Left colon (tissue), 2 donors: ENCODE measurements at regions not wholly inside any gene's neighbourhood (a gene's known extent, or its start where the extent isn't known, plus 50 kb on each side); places are given as distances from the start of the nearest gene placed in this dataset.

Experiments
- ATAC-seq: fragments of 200-7000 bp; cut with Tn5 transposase; one replicate; pipeline ENCODE4 v1.9.1; 2020; ENCODE audit warnings: mild to moderate bottlenecking, moderate library complexity
- DNase-seq, 2 donors: peaks; one replicate each; pipeline ENCODE4 v3.0.0-alpha.2; 2020
- intact Hi-C, 2 donors: fragments of 100-400 bp; cut with DNase I in 1 of 2; cut with micrococcal nuclease in 1 of 2; formaldehyde crosslinking; loops; one replicate each; pipeline versions ENCODE4 v1.11.2 to v1.14.0; 2022; cut with DNase I, micrococcal nuclease
- donor health status: DM: no; HTN: no; CAD: no.
- donor health status: DM: yes; HTN: yes; CAD: no.

- no peak for DNase-seq
- intact Hi-C loops: no loop called here
- ATAC-seq: no peak
These were observed 124.6 kb upstream of the SLC10A2 start for GRCh38 chr13:103190841-103191240.

- intact Hi-C loops: no loop called here
- ATAC-seq (peak; percentile 35), DNase-seq (no peak)
These were observed 122.6 kb upstream of the SLC10A2 start for GRCh38 chr13:103188713-103189326.

GRCh38 chr13:103187721-103188156, 121.5 kb upstream of the SLC10A2 start:
- peak; percentile 62 for ATAC-seq

GRCh38 chr13:103184413-103184812, 118.2 kb upstream of the SLC10A2 start:
- no peak for DNase-seq
- ATAC-seq: no peak
- intact Hi-C loops: no loop called here

More at GRCh38 chr13:103187721-103188156, 121.5 kb upstream of the SLC10A2 start:
- no peak for DNase-seq
- intact Hi-C loops: no loop called here

- intact Hi-C loops: no loop called here
- DNase-seq: no peak
- no peak for ATAC-seq
These were observed 113.0 kb upstream of the SLC10A2 start for GRCh38 chr13:103178986-103179943.

GRCh38 chr13:103174966-103175365, 108.7 kb upstream of the SLC10A2 start:
- no peak for ATAC-seq
- intact Hi-C loops: no loop called here
- DNase-seq: no peak

GRCh38 chr13:103168901-103169508, 102.8 kb upstream of the SLC10A2 start:
- intact Hi-C loops: no loop called here
- DNase-seq: no peak
- no peak for ATAC-seq

- ATAC-seq: no peak
- DNase-seq: no peak
- intact Hi-C loops: no loop called here
These were observed 98.0 kb upstream of the SLC10A2 start for GRCh38 chr13:103164251-103164650.

- DNase-seq (no peak), ATAC-seq (no peak)
- intact Hi-C loops: no loop called here
These were observed 95.3 kb upstream of the SLC10A2 start for GRCh38 chr13:103161476-103161875.

GRCh38 chr13:103157434-103158145, 91.4 kb upstream of the SLC10A2 start:
- DNase-seq: no peak

GRCh38 chr13:103157016-103157415, 90.8 kb upstream of the SLC10A2 start:
- intact Hi-C loops: no loop called here
- ATAC-seq: no peak
- no peak for DNase-seq

More at GRCh38 chr13:103157434-103158145, 91.4 kb upstream of the SLC10A2 start:
- no peak for ATAC-seq
- intact Hi-C loops: no loop called here

GRCh38 chr13:103156346-103156998, 90.3 kb upstream of the SLC10A2 start:
- DNase-seq: no peak
- intact Hi-C loops: no loop called here
- ATAC-seq: no peak

GRCh38 chr13:103153466-103153865, 87.2 kb upstream of the SLC10A2 start:
- no peak for DNase-seq
- ATAC-seq: no peak
- intact Hi-C loops: no loop called here

GRCh38 chr13:103147961-103148360, 81.7 kb upstream of the SLC10A2 start:
- ATAC-seq: no peak
- intact Hi-C loops: no loop called here
- no peak for DNase-seq

- ATAC-seq: no peak
- intact Hi-C loops: no loop called here
These were observed 79.2 kb upstream of the SLC10A2 start for GRCh38 chr13:103145442-103145841.

GRCh38 chr13:103143432-103143831, 77.2 kb upstream of the SLC10A2 start:
- no peak for DNase-seq
- intact Hi-C loops: no loop called here

More at GRCh38 chr13:103145442-103145841, 79.2 kb upstream of the SLC10A2 start:
- no peak for DNase-seq

GRCh38 chr13:103142151-103142550, 75.9 kb upstream of the SLC10A2 start:
- peak; percentile 33 for ATAC-seq
- intact Hi-C loops: no loop called here

More at GRCh38 chr13:103143432-103143831, 77.2 kb upstream of the SLC10A2 start:
- ATAC-seq: no peak

GRCh38 chr13:103140001-103140671, 73.9 kb upstream of the SLC10A2 start:
- intact Hi-C loops: no loop called here
- DNase-seq (no peak), ATAC-seq (peak; percentile 67)

More at GRCh38 chr13:103142151-103142550, 75.9 kb upstream of the SLC10A2 start:
- DNase-seq: no peak
